ENCODE measurements at regions not wholly inside any gene's neighbourhood (a gene's known extent, or its start where the extent isn't known, plus 50 kb on each side); places are given as distances from the start of the nearest gene placed in this dataset.

DNA sequence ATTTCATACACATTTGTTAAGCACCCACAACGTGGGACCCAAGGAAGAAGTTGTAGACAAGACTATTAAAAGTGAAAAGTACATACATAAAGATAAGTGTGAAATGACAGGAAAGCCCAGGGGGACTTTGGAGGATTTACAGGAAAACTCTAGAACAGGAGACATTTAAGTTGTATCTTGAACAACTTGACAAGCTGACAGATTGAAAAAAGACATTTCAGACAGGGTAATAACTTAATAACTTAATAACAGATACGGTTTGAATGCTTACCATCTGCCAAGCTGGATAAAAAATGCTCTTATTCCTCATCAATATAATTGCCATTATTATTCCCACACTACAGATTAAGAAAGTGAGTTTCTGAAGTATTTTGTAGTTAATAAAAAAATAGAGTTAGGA is 229.7 kb upstream of the SYT10 start:
- H3K9me3 ChIP-seq = no peaks in the 10 kb centered on the region
- TF ChIP-seq, protein P1, sequence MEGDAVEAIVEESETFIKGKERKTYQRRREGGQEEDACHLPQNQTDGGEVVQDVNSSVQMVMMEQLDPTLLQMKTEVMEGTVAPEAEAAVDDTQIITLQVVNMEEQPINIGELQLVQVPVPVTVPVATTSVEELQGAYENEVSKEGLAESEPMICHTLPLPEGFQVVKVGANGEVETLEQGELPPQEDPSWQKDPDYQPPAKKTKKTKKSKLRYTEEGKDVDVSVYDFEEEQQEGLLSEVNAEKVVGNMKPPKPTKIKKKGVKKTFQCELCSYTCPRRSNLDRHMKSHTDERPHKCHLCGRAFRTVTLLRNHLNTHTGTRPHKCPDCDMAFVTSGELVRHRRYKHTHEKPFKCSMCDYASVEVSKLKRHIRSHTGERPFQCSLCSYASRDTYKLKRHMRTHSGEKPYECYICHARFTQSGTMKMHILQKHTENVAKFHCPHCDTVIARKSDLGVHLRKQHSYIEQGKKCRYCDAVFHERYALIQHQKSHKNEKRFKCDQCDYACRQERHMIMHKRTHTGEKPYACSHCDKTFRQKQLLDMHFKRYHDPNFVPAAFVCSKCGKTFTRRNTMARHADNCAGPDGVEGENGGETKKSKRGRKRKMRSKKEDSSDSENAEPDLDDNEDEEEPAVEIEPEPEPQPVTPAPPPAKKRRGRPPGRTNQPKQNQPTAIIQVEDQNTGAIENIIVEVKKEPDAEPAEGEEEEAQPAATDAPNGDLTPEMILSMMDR (IDR thresholded peaks at IDR 0.05) = no peak
- ATAC-seq (no peak), DNase-seq (no peak)
- intact Hi-C loops (cut with DNase I, micrococcal nuclease) = no loop called here
- no peak overlapping the region for H3K4me3 ChIP-seq
- no peaks in the 10 kb centered on the region for H3K36me3 ChIP-seq (ENCODE audit: low read depth)
- H3K4me1 ChIP-seq (ENCODE audit: low read depth) = no peaks in the 10 kb centered on the region

DNA sequence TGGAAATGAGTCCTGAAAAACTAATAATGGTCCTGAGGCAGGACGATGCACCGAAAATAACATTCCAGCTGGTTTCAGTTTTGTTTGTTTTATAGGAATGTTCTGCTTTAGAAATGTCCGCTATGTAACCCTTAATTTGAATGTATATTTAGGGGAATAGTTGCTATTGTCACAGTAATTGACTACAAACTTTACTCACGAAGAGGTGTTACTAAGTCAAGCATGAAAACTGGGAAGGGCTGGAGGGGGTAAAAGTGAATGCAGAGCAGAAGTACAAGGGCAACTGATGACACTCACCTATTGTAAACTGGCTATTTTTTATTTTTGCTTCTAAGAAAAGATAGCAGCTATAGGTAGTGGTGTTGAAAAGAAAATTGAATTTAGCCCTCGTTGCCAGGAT is 230.7 kb upstream of the SYT10 start:
- Histone ChIP-seq H3K36me3 (ENCODE audit: low read depth) (no peaks in the 10 kb centered on the region), H3K4me1 (ENCODE audit: low read depth) (no peaks in the 10 kb centered on the region), H3K4me3 (no peak overlapping the region), H3K9me3 (no peaks in the 10 kb centered on the region)
- DNase-seq = no peak
- ATAC-seq = no peak
- TF ChIP-seq, protein P1 (IDR thresholded peaks at IDR 0.05) = no peak
- intact Hi-C loops (cut with DNase I, micrococcal nuclease) = no loop called here

DNA sequence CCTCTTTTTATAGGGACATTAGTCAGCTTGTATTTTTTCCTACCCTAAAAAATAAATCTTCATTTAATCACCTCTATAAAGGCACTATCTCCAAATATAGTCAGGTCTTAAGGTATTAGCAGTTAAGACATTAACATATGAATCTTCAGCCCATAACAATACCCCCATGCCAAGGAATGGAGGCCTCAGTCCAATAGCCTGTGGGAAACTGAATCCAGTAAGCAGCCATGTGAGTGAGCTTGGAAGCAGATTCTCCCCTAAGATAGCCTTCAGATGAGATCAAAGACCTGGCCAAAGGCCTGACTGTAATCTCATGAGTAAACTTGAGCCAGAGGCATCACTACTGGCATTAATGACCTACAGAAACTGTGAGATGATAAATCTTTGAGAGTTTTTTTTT is 232.1 kb upstream of the SYT10 start:
- no peak for DNase-seq
- Histone ChIP-seq H3K4me3 (no peak overlapping the region), H3K9me3 (no peaks in the 10 kb centered on the region), H3K4me1 (ENCODE audit: low read depth) (no peaks in the 10 kb centered on the region), H3K36me3 (ENCODE audit: low read depth) (no peaks in the 10 kb centered on the region)
- intact Hi-C loops (cut with DNase I, micrococcal nuclease) = no loop called here
- TF ChIP-seq, protein P1 (IDR thresholded peaks at IDR 0.05) = no peak
- ATAC-seq = no peak

DNA sequence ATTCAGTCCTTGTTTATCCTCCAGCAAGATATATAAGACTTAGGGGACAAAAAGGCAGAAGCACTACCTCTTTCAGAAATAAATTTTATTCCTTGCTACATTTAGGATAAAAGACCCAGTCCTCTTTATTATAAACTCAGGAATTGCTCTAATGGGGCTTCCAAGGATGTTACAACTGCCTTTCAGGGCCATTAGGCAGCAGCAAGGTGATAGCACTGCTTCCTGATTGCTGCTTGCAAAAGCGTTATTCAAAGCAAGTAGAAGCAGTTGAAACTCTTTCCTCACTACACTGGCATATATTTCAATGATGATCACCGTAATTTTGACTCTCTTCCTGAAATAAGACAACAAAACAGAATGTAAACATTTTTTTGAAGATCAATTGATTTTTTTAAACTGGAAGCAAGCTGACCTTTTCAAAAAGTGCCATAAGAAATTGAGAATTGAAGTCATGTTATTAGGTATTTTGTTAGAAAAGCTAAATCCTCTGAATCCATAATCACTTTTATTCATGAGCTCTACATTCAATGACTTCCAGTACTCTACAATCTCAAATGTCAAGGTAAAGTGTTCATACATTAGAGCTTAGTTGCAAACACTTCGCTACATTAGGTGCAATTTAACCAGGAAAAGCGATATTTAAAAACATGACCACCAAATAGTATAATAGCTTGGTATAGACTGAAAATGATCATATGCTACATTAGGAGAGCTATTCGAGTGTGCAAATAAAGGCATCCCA is 233.4 kb upstream of the SYT10 start:
- Histone ChIP-seq H3K4me1 (ENCODE audit: low read depth) (no peaks in the 10 kb centered on the region), H3K36me3 (ENCODE audit: low read depth) (no peaks in the 10 kb centered on the region), H3K9me3 (no peaks in the 10 kb centered on the region), H3K4me3 (no peak overlapping the region)
- DNase-seq (no peak), ATAC-seq (no peak)
- intact Hi-C loops (cut with DNase I, micrococcal nuclease) = no loop called here
- TF ChIP-seq, protein P1 (IDR thresholded peaks at IDR 0.05) = no peak

DNA sequence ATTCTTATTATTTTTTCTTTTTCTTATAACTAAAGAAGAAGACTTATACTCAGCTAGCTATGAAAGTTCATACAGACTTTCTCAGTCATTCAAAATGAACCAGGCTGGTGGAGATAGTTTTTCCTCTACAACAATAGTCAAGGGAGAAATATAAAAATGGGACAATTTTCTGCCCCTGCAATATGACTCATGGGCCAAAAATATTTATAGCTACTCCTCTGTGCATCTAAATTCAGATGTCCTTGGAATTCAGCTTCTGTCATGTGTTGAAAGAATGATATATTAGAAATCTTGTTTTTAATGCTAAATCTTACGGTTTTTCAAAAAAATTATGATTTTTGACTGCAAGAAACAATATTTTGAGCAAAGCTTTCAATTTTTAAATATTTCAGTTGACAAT is 237.2 kb upstream of the SYT10 start:
- no peak for DNase-seq
- H3K4me3 ChIP-seq = no peak overlapping the region
- H3K9me3 ChIP-seq = no peaks in the 10 kb centered on the region
- ATAC-seq = no peak
- intact Hi-C loops (cut with DNase I, micrococcal nuclease) = no loop called here
- no peaks in the 10 kb centered on the region for H3K4me1 ChIP-seq (ENCODE audit: low read depth)
- TF ChIP-seq, protein P1 (IDR thresholded peaks at IDR 0.05) = no peak
- H3K36me3 ChIP-seq (ENCODE audit: low read depth) = no peaks in the 10 kb centered on the region

All from mucosa of descending colon (tissue), 3 donors.